SU-DHL-6 (cell line): ENCODE measurements at regions not wholly inside any gene's neighbourhood (a gene's known extent, or its start where the extent isn't known, plus 50 kb on each side); places are given as distances from the start of the nearest gene placed in this dataset.

Experiments used
- H2AFZ ChIP-seq: fragments of 200-600 bp; sonication (generic); 2 replicates; pipeline ENCODE4 v1.6.1; 2014; ENCODE audit warnings: low read depth, mild to moderate bottlenecking, moderate library complexity, mixed read lengths, antibody characterized with exemption, low read length; ENCODE audit not compliant: severe bottlenecking
- H3F3A ChIP-seq: fragments of 200-600 bp; shearing (Covaris generic); 2 replicates; pipeline ENCODE4 v1.6.0; 2016; ENCODE audit warnings: antibody characterized with exemption, mild to moderate bottlenecking; ENCODE audit not compliant: insufficient read depth
- H3K27ac ChIP-seq: fragments of 200-600 bp; sonication (generic); 2 replicates; pipeline ENCODE4 v1.5.1; 2016; ENCODE audit warnings: low read depth, mild to moderate bottlenecking, low read length, moderate library complexity, mixed read lengths
- H3K27me3 ChIP-seq: fragments of 200-600 bp; sonication (generic), shearing (Covaris generic); 2 replicates; pipeline ENCODE4 v1.6.0; 2014; ENCODE audit warnings: mild to moderate bottlenecking, low read length
- H3K36me3 ChIP-seq: fragments of 200-600 bp; sonication (generic); 2 replicates; pipeline ENCODE4 v1.6.1; 2014; ENCODE audit warnings: mild to moderate bottlenecking, low read length, mixed read lengths
- H3K4me2 ChIP-seq: fragments of 300-600, 200-600 bp; shearing (Covaris generic), sonication (generic); 2 replicates; pipeline ENCODE4 v1.6.0; 2014; ENCODE audit warnings: low read length, low read depth, mild to moderate bottlenecking; ENCODE audit not compliant: poor library complexity, severe bottlenecking
- H3K4me3 ChIP-seq: fragments of 200-600 bp; sonication (generic); 2 replicates; pipeline ENCODE4 v1.5.1; 2014; ENCODE audit warnings: antibody characterized with exemption, low read length, mild to moderate bottlenecking, mixed read lengths; ENCODE audit not compliant: insufficient read depth, poor library complexity, severe bottlenecking
- H3K79me2 ChIP-seq: fragments of 200-600 bp; sonication (generic); 2 replicates; pipeline ENCODE4 v1.6.1; 2014; ENCODE audit warnings: mild to moderate bottlenecking, low read length, moderate library complexity; ENCODE audit not compliant: insufficient read depth
- H3K9ac ChIP-seq: fragments of 200-600 bp; sonication (generic); 2 replicates; pipeline ENCODE4 v1.7.0; 2014; ENCODE audit warnings: mild to moderate bottlenecking, low read length
- H3K9me2 ChIP-seq: fragments of 200-600 bp; sonication (generic); replicated peaks from 2 replicates; pipeline ENCODE4 v1.6.1; 2014; ENCODE audit warnings: low read length; ENCODE audit not compliant: insufficient read depth
- H3K9me3 ChIP-seq: fragments of 200-600 bp; sonication (generic); 2 replicates; pipeline ENCODE4 v1.6.1; 2014; ENCODE audit warnings: low read length, mixed read lengths; ENCODE audit not compliant: insufficient read depth
- H4K20me1 ChIP-seq: fragments of 200-600 bp; sonication (generic); 2 replicates; pipeline ENCODE4 v1.6.1; 2014; ENCODE audit warnings: low read depth, mild to moderate bottlenecking, antibody characterized with exemption, low read length, moderate library complexity, mixed read lengths
- CTCF ChIP-seq: fragments of 200-600 bp; sonication (generic); IDR thresholded peaks from one replicate; pipeline ENCODE4 v1.5.1; 2017; ENCODE audit warnings: antibody characterized with exemption, mild to moderate bottlenecking, low read length, moderate library complexity; ENCODE audit not compliant: insufficient read depth, poor library complexity, severe bottlenecking
- EZH2phosphoT487 ChIP-seq: fragments of 200-600 bp; sonication (generic), shearing (Covaris generic); conservative IDR thresholded peaks from 2 replicates; pipeline ENCODE4 v1.6.1; 2018; ENCODE audit warnings: mild to moderate bottlenecking, antibody characterized with exemption, low read length, moderate library complexity, mixed read lengths

GRCh38 chr2:105652014-105652796 is 92.5 kb upstream of the NCK2 start:
- H3K27ac ChIP-seq: no peak overlapping the region
- H3K9me2 ChIP-seq: no peaks in the 10 kb centered on the region
- H3K27me3 ChIP-seq: no peaks in the 10 kb centered on the region
- no peak overlapping the region for H3K9ac ChIP-seq
- H3K36me3 ChIP-seq: no peaks in the 10 kb centered on the region
- no peaks in the 10 kb centered on the region for H3K9me3 ChIP-seq
- H3F3A ChIP-seq: no peaks in the 10 kb centered on the region
- TF ChIP-seq EZH2phosphoT487 (no peak), CTCF (no peak)
- no peaks in the 10 kb centered on the region for H3K79me2 ChIP-seq
- no peak overlapping the region for H2AFZ ChIP-seq
- no peak overlapping the region for H3K4me2 ChIP-seq
- no peak overlapping the region for H3K4me3 ChIP-seq
- H4K20me1 ChIP-seq: no peaks in the 10 kb centered on the region

DNA sequence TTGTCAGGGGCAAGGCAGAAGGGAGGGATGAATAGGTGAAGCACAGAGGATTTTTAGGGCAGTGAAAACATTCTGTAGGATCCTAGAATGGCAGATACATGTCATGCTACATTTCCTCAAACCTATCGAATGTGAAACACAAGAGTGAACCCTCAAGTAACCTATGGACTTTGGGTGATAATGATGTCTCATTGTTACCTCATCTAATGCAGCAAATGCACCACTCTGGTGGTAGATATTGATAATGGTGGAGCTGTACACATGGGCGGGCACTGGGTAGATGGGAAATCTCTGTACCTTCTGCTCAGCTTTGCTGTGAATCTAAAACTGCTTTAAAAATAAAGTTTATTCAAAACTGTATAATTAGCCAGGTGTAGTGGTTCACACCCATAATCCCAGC is 95.2 kb upstream of the NCK2 start:
- TF ChIP-seq CTCF: no peak
- TF ChIP-seq EZH2phosphoT487: no peak
- H3K27me3 ChIP-seq: no peaks in the 10 kb centered on the region
- no peak overlapping the region for H3K4me2 ChIP-seq
- H3K27ac ChIP-seq: no peak overlapping the region
- no peak overlapping the region for H3K4me3 ChIP-seq
- H3F3A ChIP-seq: no peaks in the 10 kb centered on the region
- H3K36me3 ChIP-seq: no peaks in the 10 kb centered on the region
- H3K9me2 ChIP-seq: no peaks in the 10 kb centered on the region
- H4K20me1 ChIP-seq: no peaks in the 10 kb centered on the region
- no peak overlapping the region for H2AFZ ChIP-seq
- H3K9ac ChIP-seq: no peak overlapping the region
- no peaks in the 10 kb centered on the region for H3K9me3 ChIP-seq
- no peaks in the 10 kb centered on the region for H3K79me2 ChIP-seq

DNA sequence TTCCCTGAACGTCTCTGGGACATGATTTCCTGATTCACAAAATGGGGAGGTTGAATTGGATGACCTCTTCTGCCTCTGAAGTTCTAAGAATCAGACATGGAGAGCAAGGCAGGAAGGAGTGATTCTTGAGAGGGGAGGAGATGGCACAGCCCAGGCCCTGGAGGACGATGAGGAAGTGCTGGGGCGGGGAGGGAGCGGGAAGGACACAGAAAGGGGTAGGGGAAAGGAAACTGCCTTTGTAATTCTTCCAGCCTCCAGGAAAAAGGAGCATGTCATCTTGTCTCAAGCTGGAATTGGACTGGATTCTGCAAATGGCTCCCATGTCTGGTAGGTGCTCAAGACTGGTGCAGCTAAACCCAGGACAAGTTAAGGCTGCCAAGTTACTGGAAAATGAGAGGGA is 97.0 kb upstream of the NCK2 start:
- Histone ChIP-seq H3K36me3 (no peaks in the 10 kb centered on the region), H3K9me2 (no peaks in the 10 kb centered on the region), H2AFZ (no peak overlapping the region), H3K9ac (no peak overlapping the region), H3F3A (no peaks in the 10 kb centered on the region), H3K9me3 (no peaks in the 10 kb centered on the region), H4K20me1 (no peaks in the 10 kb centered on the region), H3K4me3 (no peak overlapping the region), H3K27me3 (no peaks in the 10 kb centered on the region), H3K4me2 (no peak overlapping the region), H3K79me2 (no peaks in the 10 kb centered on the region), H3K27ac (no peak overlapping the region)
- TF ChIP-seq EZH2phosphoT487: no peak

DNA sequence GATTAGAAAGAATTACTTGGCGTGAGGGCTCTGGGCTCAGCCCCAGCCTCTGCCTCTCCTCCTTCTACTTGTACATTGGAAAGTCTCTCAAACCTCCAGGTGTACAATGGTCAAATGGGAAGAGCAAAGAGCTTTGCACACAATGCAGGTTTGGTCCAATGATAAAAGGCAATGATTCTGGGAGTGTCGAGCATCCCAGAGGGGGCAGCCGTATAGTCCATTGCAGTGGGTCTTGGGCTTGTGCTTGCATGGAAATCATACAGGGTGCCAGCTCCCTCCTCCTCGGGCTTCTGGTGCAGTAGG is 98.0 kb upstream of the NCK2 start:
- Histone ChIP-seq H3K4me2 (no peak overlapping the region), H2AFZ (no peak overlapping the region), H3F3A (no peaks in the 10 kb centered on the region), H4K20me1 (no peaks in the 10 kb centered on the region), H3K9me3 (no peaks in the 10 kb centered on the region), H3K27me3 (no peaks in the 10 kb centered on the region), H3K9me2 (no peaks in the 10 kb centered on the region), H3K27ac (no peak overlapping the region), H3K9ac (no peak overlapping the region), H3K36me3 (no peaks in the 10 kb centered on the region), H3K4me3 (no peak overlapping the region), H3K79me2 (no peaks in the 10 kb centered on the region)
- TF ChIP-seq CTCF: no peak
- no peak for TF ChIP-seq EZH2phosphoT487
